Left lung (tissue), 4 donors: ENCODE measurements at regions not wholly inside any gene's neighbourhood (a gene's known extent, or its start where the extent isn't known, plus 50 kb on each side); places are given as distances from the start of the nearest gene placed in this dataset.

ENCODE experiments used
- ATAC-seq: fragments of 200-7000 bp; cut with Tn5 transposase; one replicate; pipeline ENCODE4 v1.9.1; 2020; ENCODE audit warnings: moderate library complexity
- DNase-seq, 4 donors: peaks; one replicate each; pipeline ENCODE4 v3.0.0-alpha.2; 2013 to 2020
- H3K27ac ChIP-seq, 2 donors: fragments of 200-600 bp; sonication (generic) in 1 of 2; one replicate each; pipeline versions ENCODE4 v1.5.0 to v1.8.0; 2020 to 2021
- H3K27me3 ChIP-seq, 2 donors: fragments of 200-600 bp; sonication (generic) in 1 of 2; one replicate each; pipeline versions ENCODE4 v1.5.0 to v1.8.0; 2020 to 2021
- H3K36me3 ChIP-seq, 2 donors: fragments of 200-600 bp; sonication (generic) in 1 of 2; one replicate each; pipeline versions ENCODE4 v1.5.0 to v1.8.0; 2020 to 2021
- H3K4me1 ChIP-seq, 2 donors: fragments of 200-600 bp; one replicate each; pipeline ENCODE4 v1.8.0; 2021
- H3K4me3 ChIP-seq, 2 donors: fragments of 200-600 bp; sonication (generic) in 1 of 2; one replicate each; pipeline versions ENCODE4 v1.5.0 to v1.8.0; 2020 to 2021; ENCODE audit warnings: mild to moderate bottlenecking in 1 of 2
- H3K9me3 ChIP-seq, 2 donors: fragments of 200-600 bp; sonication (generic) in 1 of 2; one replicate each; pipeline versions ENCODE4 v1.5.0 to v1.8.0; 2020 to 2021
- CTCF ChIP-seq, 2 donors: fragments of 200-600 bp; sonication (generic) in 1 of 2; IDR thresholded peaks; one replicate each; pipeline versions ENCODE4 v1.5.0 to v1.8.0; 2021; ENCODE audit warnings: antibody characterized with exemption in 2 of 2
- intact Hi-C, 2 donors: fragments of 100-400 bp; cut with DNase I; formaldehyde crosslinking; loops; one replicate each; pipeline versions ENCODE4 v1.11.2 to v1.14.2; 2022
- donor health status: DM: no; HTN: yes; CAD: no.
- donor health status: DM: no; HTN: no; CAD: no.

GRCh38 chr11:98710026-98710425 lies 310.7 kb upstream of the CNTN5 start:
- no peak overlapping the region for H3K27ac ChIP-seq
- no peak for TF ChIP-seq CTCF (IDR thresholded peaks at IDR 0.05)

GRCh38 chr11:98710986-98711385 lies 309.8 kb upstream of the CNTN5 start:
- H3K27ac ChIP-seq = no peak overlapping the region
- TF ChIP-seq CTCF (IDR thresholded peaks at IDR 0.05) = no peak
- intact Hi-C loops = no loop called here
- H3K4me3 ChIP-seq = no peak overlapping the region
- DNase-seq = peak in 2 of 4 donors; percentile 36 to 48
- peaks cover 0 to 32% of the 10 kb centered on the region in 2 donors for H3K9me3 ChIP-seq
- no peaks in the 10 kb centered on the region for H3K4me1 ChIP-seq
- no peaks in the 10 kb centered on the region for H3K36me3 ChIP-seq
- ATAC-seq = no peak
- no peaks in the 10 kb centered on the region for H3K27me3 ChIP-seq

More at GRCh38 chr11:98710026-98710425, 310.7 kb upstream of the CNTN5 start:
- ATAC-seq (no peak), DNase-seq (peak in 2 of 4 donors; percentile 35 to 49)
- intact Hi-C loops = no loop called here
- H3K36me3 ChIP-seq = no peaks in the 10 kb centered on the region
- H3K4me3 ChIP-seq = no peak overlapping the region
- H3K4me1 ChIP-seq = no peaks in the 10 kb centered on the region
- peaks cover 0 to 29% of the 10 kb centered on the region in 2 donors for H3K9me3 ChIP-seq
- H3K27me3 ChIP-seq = no peaks in the 10 kb centered on the region

- Histone ChIP-seq H3K4me3 (no peak overlapping the region), H3K9me3 (peaks cover 0 to 3% of the 10 kb centered on the region in 2 donors), H3K4me1 (no peaks in the 10 kb centered on the region), H3K36me3 (no peaks in the 10 kb centered on the region), H3K27me3 (no peaks in the 10 kb centered on the region), H3K27ac (no peak overlapping the region)
- ATAC-seq = no peak
- intact Hi-C loops = no loop called here
- DNase-seq = no peak
- no peak for TF ChIP-seq CTCF (IDR thresholded peaks at IDR 0.05)
Measured at GRCh38 chr11:98720951-98721350, 299.8 kb upstream of the CNTN5 start.

- Histone ChIP-seq H3K27ac (no peak overlapping the region), H3K4me3 (no peak overlapping the region), H3K27me3 (no peaks in the 10 kb centered on the region), H3K9me3 (peaks cover 0 to 17% of the 10 kb centered on the region in 2 donors), H3K4me1 (no peaks in the 10 kb centered on the region), H3K36me3 (no peaks in the 10 kb centered on the region)
- intact Hi-C loops = no loop called here
- TF ChIP-seq CTCF (IDR thresholded peaks at IDR 0.05) = no peak
- ATAC-seq (no peak), DNase-seq (no peak)
Measured at GRCh38 chr11:98725471-98725870, 295.3 kb upstream of the CNTN5 start.

GRCh38 chr11:98728421-98728820 lies 292.3 kb upstream of the CNTN5 start:
- DNase-seq (no peak), ATAC-seq (no peak)
- Histone ChIP-seq H3K27ac (no peak overlapping the region), H3K4me1 (no peaks in the 10 kb centered on the region), H3K27me3 (no peaks in the 10 kb centered on the region), H3K36me3 (no peaks in the 10 kb centered on the region), H3K4me3 (no peak overlapping the region), H3K9me3 (peaks cover 0 to 17% of the 10 kb centered on the region in 2 donors)
- TF ChIP-seq CTCF (IDR thresholded peaks at IDR 0.05) = no peak
- intact Hi-C loops = no loop called here
